ENCODE measurements at regions not wholly inside any gene's neighbourhood (a gene's known extent, or its start where the extent isn't known, plus 50 kb on each side); places are given as distances from the start of the nearest gene placed in this dataset.

GRCh38 chr3:25907081-25907480, 117.2 kb downstream of the OXSM start (continued):
- TF ChIP-seq, protein P1, sequence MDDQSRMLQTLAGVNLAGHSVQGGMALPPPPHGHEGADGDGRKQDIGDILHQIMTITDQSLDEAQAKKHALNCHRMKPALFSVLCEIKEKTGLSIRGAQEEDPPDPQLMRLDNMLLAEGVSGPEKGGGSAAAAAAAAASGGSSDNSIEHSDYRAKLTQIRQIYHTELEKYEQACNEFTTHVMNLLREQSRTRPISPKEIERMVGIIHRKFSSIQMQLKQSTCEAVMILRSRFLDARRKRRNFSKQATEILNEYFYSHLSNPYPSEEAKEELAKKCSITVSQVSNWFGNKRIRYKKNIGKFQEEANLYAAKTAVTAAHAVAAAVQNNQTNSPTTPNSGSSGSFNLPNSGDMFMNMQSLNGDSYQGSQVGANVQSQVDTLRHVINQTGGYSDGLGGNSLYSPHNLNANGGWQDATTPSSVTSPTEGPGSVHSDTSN (IDR thresholded peaks at IDR 0.05), result no peak
- TF ChIP-seq, protein P2, sequence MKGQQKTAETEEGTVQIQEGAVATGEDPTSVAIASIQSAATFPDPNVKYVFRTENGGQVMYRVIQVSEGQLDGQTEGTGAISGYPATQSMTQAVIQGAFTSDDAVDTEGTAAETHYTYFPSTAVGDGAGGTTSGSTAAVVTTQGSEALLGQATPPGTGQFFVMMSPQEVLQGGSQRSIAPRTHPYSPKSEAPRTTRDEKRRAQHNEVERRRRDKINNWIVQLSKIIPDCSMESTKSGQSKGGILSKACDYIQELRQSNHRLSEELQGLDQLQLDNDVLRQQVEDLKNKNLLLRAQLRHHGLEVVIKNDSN (IDR thresholded peaks at IDR 0.05; ENCODE audit: borderline replicate concordance, low read depth), result no peak
- TF ChIP-seq FOXJ3 (CRISPR knock-in tag; IDR thresholded peaks at IDR 0.05), result no peak
- TF ChIP-seq, protein P3, sequence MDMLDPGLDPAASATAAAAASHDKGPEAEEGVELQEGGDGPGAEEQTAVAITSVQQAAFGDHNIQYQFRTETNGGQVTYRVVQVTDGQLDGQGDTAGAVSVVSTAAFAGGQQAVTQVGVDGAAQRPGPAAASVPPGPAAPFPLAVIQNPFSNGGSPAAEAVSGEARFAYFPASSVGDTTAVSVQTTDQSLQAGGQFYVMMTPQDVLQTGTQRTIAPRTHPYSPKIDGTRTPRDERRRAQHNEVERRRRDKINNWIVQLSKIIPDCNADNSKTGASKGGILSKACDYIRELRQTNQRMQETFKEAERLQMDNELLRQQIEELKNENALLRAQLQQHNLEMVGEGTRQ (IDR thresholded peaks at IDR 0.05; ENCODE audit: borderline replicate concordance, low read depth, low read length), result no peak
- TF ChIP-seq, protein P4, sequence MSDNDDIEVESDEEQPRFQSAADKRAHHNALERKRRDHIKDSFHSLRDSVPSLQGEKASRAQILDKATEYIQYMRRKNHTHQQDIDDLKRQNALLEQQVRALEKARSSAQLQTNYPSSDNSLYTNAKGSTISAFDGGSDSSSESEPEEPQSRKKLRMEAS (IDR thresholded peaks at IDR 0.05; ENCODE audit: low read depth), result no peak

DNA sequence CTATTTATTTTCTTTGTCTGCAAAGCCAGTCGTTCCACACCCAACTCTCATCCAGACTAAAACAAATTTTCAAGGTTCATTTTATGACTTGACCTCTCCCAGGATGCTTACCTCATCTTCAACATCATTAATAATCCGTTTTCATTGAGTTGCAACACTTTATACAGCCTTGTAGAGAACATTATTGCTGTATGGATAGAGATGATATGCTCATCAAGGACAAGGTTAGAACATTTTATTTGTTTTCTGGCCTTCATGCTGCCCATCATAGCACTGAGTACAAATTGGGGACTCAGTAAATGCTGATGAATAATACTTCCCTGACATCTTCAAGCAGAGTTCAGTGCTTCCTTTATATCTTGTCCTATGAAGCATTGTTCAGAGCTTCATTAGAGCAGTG, 120.2 kb downstream of the OXSM start:
- ChIA-PET POLR2A (no interaction called here), CTCF (interaction anchor here (1.2 to 2.5 kb wide), 2 partner anchors 10 to 20 kb away, joined by 3 to 8 read pairs; no protein-coding TSS in a partner anchor)
- Histone ChIP-seq H3K4me3 (ENCODE audit: low read depth in 2 of 2, low read length in 1 of 2) (no peak overlapping the region), H4K20me1 (ENCODE audit: insufficient read depth) (no peaks in the 10 kb centered on the region), H3K9ac (no peak overlapping the region), H3K9me2 (no peaks in the 10 kb centered on the region), H3K79me2 (ENCODE audit: insufficient read depth) (no peaks in the 10 kb centered on the region), H3K27ac (ENCODE audit: low read depth in 2 of 2, low read length in 1 of 2) (no peak overlapping the region), H3F3A (replicated peaks; ENCODE audit: insufficient read depth) (no peaks in the 10 kb centered on the region), H2AFZ (ENCODE audit: low read depth) (no peak overlapping the region), H3K4me2 (no peak overlapping the region), H3K9me3 (no peaks in the 10 kb centered on the region), H3K4me1 (ENCODE audit: control insufficient read depth in 1 of 2, insufficient read depth in 2 of 2, low read depth in 1 of 2, low read length in 1 of 2) (no peaks in the 10 kb centered on the region), H3K27me3 (ENCODE audit: insufficient read depth) (no peaks in the 10 kb centered on the region), H3K36me3 (replicated peaks in 1 of 2; ENCODE audit: control insufficient read depth in 1 of 2, insufficient read depth in 2 of 2, low read length in 1 of 2) (no peaks in the 10 kb centered on the region)
- DNase-seq, result no peak
- 9% methylated on average over 2 of the region's 2 CpGs for WGBS (ENCODE audit: low lambda C conversion rate)
- TF ChIP-seq MEF2A (IDR thresholded peaks at IDR 0.05; ENCODE audit: borderline replicate concordance, low read depth) (no peak), TCF12 (IDR thresholded peaks at IDR 0.05) (no peak), GABPA (IDR thresholded peaks at IDR 0.05; ENCODE audit: low read depth) (no peak), EZH2phosphoT487 (IDR thresholded peaks at IDR 0.05; ENCODE audit: borderline replicate concordance, low read depth) (no peak), FOSL2 (IDR thresholded peaks at IDR 0.05; ENCODE audit: borderline replicate concordance, low read depth) (no peak), EP300 (IDR thresholded peaks at IDR 0.05; ENCODE audit: borderline replicate concordance in 1 of 2, low read depth in 1 of 2, low read length in 1 of 2) (no peak), NRF1 (IDR thresholded peaks at IDR 0.05; ENCODE audit: low read depth, low read length) (no peak), SMC3 (IDR thresholded peaks at IDR 0.05; ENCODE audit: low read depth, low read length) (no peak), TAF1 (IDR thresholded peaks at IDR 0.05; ENCODE audit: borderline replicate concordance, low read depth, low read length) (no peak), NFIC (IDR thresholded peaks at IDR 0.05; ENCODE audit: borderline replicate concordance) (no peak), RAD21 (IDR thresholded peaks at IDR 0.05; ENCODE audit: low read length) (no peak), ELF1 (IDR thresholded peaks at IDR 0.05) (no peak)
- TF ChIP-seq, protein P5, sequence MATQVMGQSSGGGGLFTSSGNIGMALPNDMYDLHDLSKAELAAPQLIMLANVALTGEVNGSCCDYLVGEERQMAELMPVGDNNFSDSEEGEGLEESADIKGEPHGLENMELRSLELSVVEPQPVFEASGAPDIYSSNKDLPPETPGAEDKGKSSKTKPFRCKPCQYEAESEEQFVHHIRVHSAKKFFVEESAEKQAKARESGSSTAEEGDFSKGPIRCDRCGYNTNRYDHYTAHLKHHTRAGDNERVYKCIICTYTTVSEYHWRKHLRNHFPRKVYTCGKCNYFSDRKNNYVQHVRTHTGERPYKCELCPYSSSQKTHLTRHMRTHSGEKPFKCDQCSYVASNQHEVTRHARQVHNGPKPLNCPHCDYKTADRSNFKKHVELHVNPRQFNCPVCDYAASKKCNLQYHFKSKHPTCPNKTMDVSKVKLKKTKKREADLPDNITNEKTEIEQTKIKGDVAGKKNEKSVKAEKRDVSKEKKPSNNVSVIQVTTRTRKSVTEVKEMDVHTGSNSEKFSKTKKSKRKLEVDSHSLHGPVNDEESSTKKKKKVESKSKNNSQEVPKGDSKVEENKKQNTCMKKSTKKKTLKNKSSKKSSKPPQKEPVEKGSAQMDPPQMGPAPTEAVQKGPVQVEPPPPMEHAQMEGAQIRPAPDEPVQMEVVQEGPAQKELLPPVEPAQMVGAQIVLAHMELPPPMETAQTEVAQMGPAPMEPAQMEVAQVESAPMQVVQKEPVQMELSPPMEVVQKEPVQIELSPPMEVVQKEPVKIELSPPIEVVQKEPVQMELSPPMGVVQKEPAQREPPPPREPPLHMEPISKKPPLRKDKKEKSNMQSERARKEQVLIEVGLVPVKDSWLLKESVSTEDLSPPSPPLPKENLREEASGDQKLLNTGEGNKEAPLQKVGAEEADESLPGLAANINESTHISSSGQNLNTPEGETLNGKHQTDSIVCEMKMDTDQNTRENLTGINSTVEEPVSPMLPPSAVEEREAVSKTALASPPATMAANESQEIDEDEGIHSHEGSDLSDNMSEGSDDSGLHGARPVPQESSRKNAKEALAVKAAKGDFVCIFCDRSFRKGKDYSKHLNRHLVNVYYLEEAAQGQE (IDR thresholded peaks at IDR 0.05; ENCODE audit: low read depth, low read length), result no peak

Data from SK-N-SH (cell line).